T-cell (primary cell): ENCODE measurements at regions not wholly inside any gene's neighbourhood (a gene's known extent, or its start where the extent isn't known, plus 50 kb on each side); places are given as distances from the start of the nearest gene placed in this dataset.

ENCODE experiments used
- ATAC-seq, 4 experiments: fragments of 200-7000 bp in 3 of 4; fragments of 150-1000 bp in 1 of 4; cut with Tn5 transposase; replicated peaks in 1 of 4; 1 replicate in 3 of 4; 2 replicates in 1 of 4; pipeline ENCODE4 v1.10.0; 2021; ENCODE audit warnings: moderate library complexity in 3 of 4, mild to moderate bottlenecking in 2 of 4, moderate number of reproducible peaks in 1 of 4
- CTCF ChIA-PET, 2 donors: fragments of 300-600 bp; sonication (Branson Sonifier 250); formaldehyde crosslinking; loops; one replicate each; lab custom pipeline; 2022; ENCODE audit warnings: antibody characterized with exemption in 2 of 2; lab: Charles Lee
- POLR2A ChIA-PET, 2 donors: fragments of 300-600 bp; sonication (Branson Sonifier 250); formaldehyde crosslinking; loops; one replicate each; lab custom pipeline; 2022; ENCODE audit warnings: antibody characterized with exemption in 2 of 2; lab: Charles Lee
- DNase-seq, 35 experiments: peaks; one replicate each; pipeline versions ENCODE4 v3.0.0 to v3.0.0-alpha.2; 2013 to 2023
- H3K27ac ChIP-seq: one replicate; pipeline ENCODE4 v1.5.1; 2013; ENCODE audit warnings: low read length
- H3K27me3 ChIP-seq, 2 experiments: replicated peaks in 1 of 2; 1 replicate in 1 of 2; 2 replicates in 1 of 2; pipeline versions ENCODE4 v1.6.1 to v1.7.0; 2013; ENCODE audit warnings: low read length in 1 of 2, mixed read lengths in 1 of 2; ENCODE audit not compliant: control insufficient read depth in 2 of 2, insufficient read depth in 2 of 2; ENCODE audit errors: extremely low read depth in 1 of 2
- H3K36me3 ChIP-seq, 2 donors: 1 replicate in 1 of 2; 2 replicates in 1 of 2; pipeline versions ENCODE4 v1.6.1 to v1.7.0; 2013; ENCODE audit warnings: low read length in 1 of 2; ENCODE audit not compliant: control insufficient read depth in 2 of 2, insufficient read depth in 1 of 2; ENCODE audit errors: extremely low read depth in 1 of 2
- H3K4me1 ChIP-seq, 2 experiments: 1 replicate in 1 of 2; 2 replicates in 1 of 2; pipeline versions ENCODE4 v1.6.1 to v1.7.0; 2013; ENCODE audit warnings: low read length in 2 of 2, mixed read lengths in 1 of 2; ENCODE audit not compliant: insufficient read depth in 2 of 2, control insufficient read depth in 1 of 2; ENCODE audit errors: extremely low read depth in 1 of 2
- H3K4me3 ChIP-seq, 2 donors: 1 replicate in 1 of 2; 2 replicates in 1 of 2; pipeline versions ENCODE4 v1.5.1 to v1.7.0; 2013; ENCODE audit warnings: mild to moderate bottlenecking in 2 of 2, low read length in 1 of 2, moderate library complexity in 1 of 2; ENCODE audit not compliant: control insufficient read depth in 1 of 2; ENCODE audit errors: extremely low read depth in 1 of 2
- H3K9me3 ChIP-seq: 2 replicates; pipeline ENCODE4 v1.7.0; 2013
- H3K27ac Mint-ChIP-seq, 2 donors: one replicate each; pipeline ENCODE4 v1.8.0; 2020 to 2021; ENCODE audit warnings: mild to moderate bottlenecking in 2 of 2, mixed read lengths in 2 of 2
- H3K27me3 Mint-ChIP-seq, 2 donors: one replicate each; pipeline ENCODE4 v1.8.0; 2021 to 2022; ENCODE audit warnings: mixed read lengths in 2 of 2
- H3K36me3 Mint-ChIP-seq: one replicate; pipeline ENCODE4 v1.8.0; 2021; ENCODE audit warnings: mixed read lengths
- H3K4me1 Mint-ChIP-seq, 3 donors: one replicate each; pipeline ENCODE4 v1.8.0; 2020 to 2022; ENCODE audit warnings: mixed read lengths in 3 of 3, mild to moderate bottlenecking in 1 of 3
- H3K4me3 Mint-ChIP-seq, 3 donors: one replicate each; pipeline ENCODE4 v1.8.0; 2020 to 2022; ENCODE audit warnings: mild to moderate bottlenecking in 3 of 3, mixed read lengths in 3 of 3, moderate library complexity in 3 of 3
- H3K9me3 Mint-ChIP-seq, 3 donors: one replicate each; pipeline ENCODE4 v1.8.0; 2020 to 2022; ENCODE audit warnings: mixed read lengths in 3 of 3
- WGBS: methylation state at CpG from one replicate; pipeline ENCODE4 v1.1.5; 2013; ENCODE audit warnings: missing lambda C conversion rate; ENCODE audit not compliant: insufficient coverage; 5-methylcytosine and 5-hydroxymethylcytosine counted together

DNA sequence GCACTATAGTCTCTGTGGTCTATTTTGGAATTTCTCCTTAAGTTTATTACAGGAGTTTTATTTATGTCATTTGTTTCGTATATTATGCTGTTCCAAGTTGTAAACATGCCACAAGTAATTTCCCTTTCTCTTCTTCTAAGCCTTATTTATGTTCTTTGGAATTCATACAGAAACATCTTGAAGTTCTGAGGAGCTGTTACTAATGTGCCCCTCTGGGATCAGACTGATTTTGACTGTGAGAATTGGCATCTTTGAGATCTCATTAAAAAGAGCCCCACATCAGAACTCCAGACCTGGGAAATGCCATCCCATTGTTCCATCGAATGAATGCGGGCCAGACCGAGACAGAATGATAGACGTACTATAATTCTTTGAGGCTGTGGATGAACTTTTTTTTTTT, 138.8 kb upstream of the CD180 start:
- peaks cover 4 to 5% of the 10 kb centered on the region in 2 donors for H3K27me3 Mint-ChIP-seq
- no peaks in the 10 kb centered on the region for H3K36me3 ChIP-seq
- no peaks in the 10 kb centered on the region for H3K4me1 ChIP-seq
- no peak overlapping the region for H3K27ac Mint-ChIP-seq
- H3K4me3 Mint-ChIP-seq = no peak overlapping the region
- H3K4me3 ChIP-seq = no peak overlapping the region
- POLR2A ChIA-PET = no interaction called here
- ATAC-seq (no peak), DNase-seq (no peak)
- peaks cover 7 to 9% (median 8%) of the 10 kb centered on the region in 3 donors for H3K9me3 Mint-ChIP-seq
- no peak overlapping the region for H3K27ac ChIP-seq
- no CpG with 5 or more reads among the region's 5 CpGs for WGBS
- no peaks in the 10 kb centered on the region for H3K9me3 ChIP-seq
- CTCF ChIA-PET = no interaction called here
- no peaks in the 10 kb centered on the region for H3K36me3 Mint-ChIP-seq
- no peaks in the 10 kb centered on the region for H3K4me1 Mint-ChIP-seq
- no peaks in the 10 kb centered on the region for H3K27me3 ChIP-seq

DNA sequence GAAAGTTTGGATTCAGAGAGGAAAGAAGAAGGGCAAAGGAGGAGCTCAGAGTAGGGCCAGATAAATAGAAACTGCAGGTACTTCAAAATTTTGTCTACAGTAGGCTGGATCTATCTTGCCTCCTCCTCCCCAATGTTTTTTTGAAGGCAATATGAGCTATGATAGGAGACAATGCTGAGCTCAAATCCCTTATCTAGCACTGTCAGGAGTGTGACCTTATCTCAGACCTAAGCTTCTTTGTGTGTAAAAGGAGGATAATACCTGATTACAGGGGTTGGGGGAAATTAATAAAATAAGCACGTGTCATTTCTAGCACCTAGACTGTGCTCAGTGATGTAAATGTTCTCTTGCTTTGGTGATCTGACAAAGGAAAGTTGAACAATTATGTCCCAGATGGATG, 137.8 kb upstream of the CD180 start:
- no peak for ATAC-seq
- no peak overlapping the region for H3K27ac Mint-ChIP-seq

DNA sequence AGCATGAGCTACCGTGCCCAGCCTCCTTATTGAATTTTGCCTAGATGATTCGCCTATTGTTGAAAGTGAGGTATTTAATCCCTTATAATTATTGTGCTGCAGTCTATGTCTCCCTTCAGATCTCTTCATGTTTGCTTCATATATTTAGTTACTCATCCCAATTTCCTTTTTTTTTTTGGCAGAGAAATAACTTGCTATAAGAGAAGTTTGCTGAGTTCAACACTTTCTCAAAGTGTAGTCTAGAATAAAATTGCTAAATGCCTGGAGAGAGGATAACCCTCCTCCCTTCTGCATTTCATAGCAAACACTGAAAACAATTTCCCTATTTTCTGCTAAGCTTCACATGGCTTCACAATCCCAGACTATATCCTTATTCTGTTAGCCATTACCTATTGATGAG, 136.6 kb upstream of the CD180 start:
- peaks cover 0 to 1% of the 10 kb centered on the region in 2 donors for H3K27me3 Mint-ChIP-seq
- CTCF ChIA-PET = no interaction called here
- H3K27ac Mint-ChIP-seq = no peak overlapping the region
- H3K36me3 ChIP-seq = no peaks in the 10 kb centered on the region
- no peaks in the 10 kb centered on the region for H3K36me3 Mint-ChIP-seq
- no peaks in the 10 kb centered on the region for H3K27me3 ChIP-seq
- peaks cover 7 to 10% (median 8%) of the 10 kb centered on the region in 3 donors for H3K9me3 Mint-ChIP-seq
- no peak overlapping the region for H3K4me3 Mint-ChIP-seq
- POLR2A ChIA-PET = no interaction called here
- DNase-seq (no peak), ATAC-seq (no peak)
- H3K27ac ChIP-seq = no peak overlapping the region
- H3K4me1 ChIP-seq = no peaks in the 10 kb centered on the region
- WGBS = no CpG with 5 or more reads among the region's 2 CpGs
- no peaks in the 10 kb centered on the region for H3K9me3 ChIP-seq
- no peaks in the 10 kb centered on the region for H3K4me1 Mint-ChIP-seq
- H3K4me3 ChIP-seq = no peak overlapping the region

More for the DNA sequence above, 137.8 kb upstream of the CD180 start:
- no peaks in the 10 kb centered on the region for H3K36me3 Mint-ChIP-seq
- ChIA-PET CTCF (no interaction called here), POLR2A (no interaction called here)
- H3K4me1 Mint-ChIP-seq = no peaks in the 10 kb centered on the region
- 100% methylated on average over 1 of the region's 1 CpG for WGBS
- no peak for DNase-seq
- no peaks in the 10 kb centered on the region for H3K9me3 ChIP-seq
- no peak overlapping the region for H3K27ac ChIP-seq
- H3K4me3 ChIP-seq = no peak overlapping the region
- no peaks in the 10 kb centered on the region for H3K4me1 ChIP-seq
- H3K27me3 ChIP-seq = no peaks in the 10 kb centered on the region
- H3K9me3 Mint-ChIP-seq = peaks cover 7 to 10% (median 8%) of the 10 kb centered on the region in 3 donors
- H3K27me3 Mint-ChIP-seq = peaks cover 1 to 2% of the 10 kb centered on the region in 2 donors
- H3K36me3 ChIP-seq = no peaks in the 10 kb centered on the region
- no peak overlapping the region for H3K4me3 Mint-ChIP-seq

DNA sequence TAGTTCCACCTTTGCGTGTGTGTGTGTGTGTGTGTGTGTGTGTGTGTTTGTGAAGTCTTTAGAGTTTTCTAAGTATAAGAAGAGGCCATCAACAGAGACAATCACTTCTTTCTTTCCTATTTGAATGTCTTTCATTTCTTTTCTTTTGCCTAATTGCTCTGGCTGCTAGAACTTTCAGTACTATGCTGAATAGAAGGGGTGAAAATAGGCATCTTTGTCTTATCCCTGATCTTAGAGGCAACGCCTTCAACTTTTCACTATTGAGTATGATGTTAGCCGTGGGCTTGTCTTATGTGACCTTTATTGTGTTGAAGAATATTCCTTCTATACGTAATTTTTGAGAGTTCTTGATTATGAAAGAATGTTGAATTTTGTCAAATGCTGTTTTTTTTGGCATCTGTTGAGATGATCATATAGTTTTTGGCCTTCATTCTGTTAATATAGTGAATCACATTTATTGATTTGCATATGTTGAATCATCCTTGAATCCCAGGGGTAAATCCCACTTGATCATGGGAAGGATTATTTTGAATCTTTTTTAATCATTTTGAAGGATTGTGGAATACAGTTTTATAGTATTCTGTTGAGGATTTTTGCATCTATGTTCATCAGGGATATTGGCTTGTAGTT, 134.8 kb upstream of the CD180 start:
- no peaks in the 10 kb centered on the region for H3K36me3 Mint-ChIP-seq
- no peak for DNase-seq
- Histone ChIP-seq H3K4me3 (no peak overlapping the region), H3K27ac (no peak overlapping the region), H3K36me3 (no peaks in the 10 kb centered on the region), H3K27me3 (no peaks in the 10 kb centered on the region), H3K4me1 (no peaks in the 10 kb centered on the region), H3K9me3 (no peaks in the 10 kb centered on the region)
- peaks cover 0 to 1% of the 10 kb centered on the region in 2 donors for H3K27me3 Mint-ChIP-seq
- POLR2A ChIA-PET = interaction anchor here in 1 of 2 donors (0.6 kb wide), 1 partner anchor 94 kb away, joined by 3 read pairs; no protein-coding TSS in a partner anchor
- H3K4me1 Mint-ChIP-seq = no peaks in the 10 kb centered on the region
- no peak overlapping the region for H3K27ac Mint-ChIP-seq
- no peak overlapping the region for H3K4me3 Mint-ChIP-seq
- CTCF ChIA-PET = no interaction called here
- peaks cover 7 to 10% (median 8%) of the 10 kb centered on the region in 3 donors for H3K9me3 Mint-ChIP-seq
- WGBS = no CpG with 5 or more reads among the region's 4 CpGs
- ATAC-seq = no peak

DNA sequence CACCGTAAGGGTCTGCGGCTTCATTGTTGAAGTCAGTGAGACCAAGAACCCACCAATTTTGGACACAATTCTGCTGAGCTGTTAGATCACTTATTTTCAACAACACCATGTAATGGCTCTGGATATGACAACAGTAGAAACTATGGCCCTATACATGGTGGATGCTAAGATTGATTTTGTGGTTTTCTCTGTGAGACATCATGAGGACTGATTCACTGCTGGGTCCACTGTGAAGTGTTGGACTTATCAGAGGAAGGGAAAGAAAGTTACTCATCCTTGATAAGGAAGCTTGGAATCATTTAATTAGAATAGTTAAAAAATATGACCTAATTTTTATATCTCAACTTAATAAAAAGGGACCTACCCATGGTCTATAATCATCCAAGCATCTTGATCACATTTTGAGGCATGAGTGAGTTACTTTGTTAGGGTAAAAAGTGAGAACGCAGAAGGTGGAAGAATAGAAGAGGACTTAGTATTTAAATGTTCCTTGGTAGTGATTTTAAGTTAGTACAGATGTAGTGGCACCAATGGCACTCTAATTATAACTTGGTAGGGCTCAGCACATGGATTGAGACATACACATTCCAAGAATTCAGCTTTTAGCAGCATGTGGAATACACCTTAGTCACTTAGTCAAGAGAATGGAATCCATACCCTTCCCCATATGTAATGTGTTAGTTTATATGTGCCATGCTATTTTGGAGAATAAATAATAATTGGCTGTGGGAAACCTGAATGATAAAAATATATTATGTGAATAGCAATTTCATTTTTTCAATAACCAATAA, 123.5 kb upstream of the CD180 start:
- no peaks in the 10 kb centered on the region for H3K36me3 Mint-ChIP-seq
- DNase-seq (no peak), ATAC-seq (no peak)
- H3K27ac Mint-ChIP-seq = no peak overlapping the region
- H3K27me3 ChIP-seq = no peaks in the 10 kb centered on the region
- ChIA-PET CTCF (no interaction called here), POLR2A (no interaction called here)
- H3K4me1 Mint-ChIP-seq = peaks cover 0 to 6% (median 2%) of the 10 kb centered on the region in 3 donors
- WGBS = 100% methylated on average over 2 of the region's 3 CpGs
- H3K9me3 Mint-ChIP-seq = no peaks in the 10 kb centered on the region
- H3K27me3 Mint-ChIP-seq = no peaks in the 10 kb centered on the region
- H3K9me3 ChIP-seq = no peaks in the 10 kb centered on the region
- H3K36me3 ChIP-seq = no peaks in the 10 kb centered on the region
- H3K4me1 ChIP-seq = no peaks in the 10 kb centered on the region
- H3K4me3 ChIP-seq = no peak overlapping the region
- H3K27ac ChIP-seq = no peak overlapping the region
- H3K4me3 Mint-ChIP-seq = no peak overlapping the region

DNA sequence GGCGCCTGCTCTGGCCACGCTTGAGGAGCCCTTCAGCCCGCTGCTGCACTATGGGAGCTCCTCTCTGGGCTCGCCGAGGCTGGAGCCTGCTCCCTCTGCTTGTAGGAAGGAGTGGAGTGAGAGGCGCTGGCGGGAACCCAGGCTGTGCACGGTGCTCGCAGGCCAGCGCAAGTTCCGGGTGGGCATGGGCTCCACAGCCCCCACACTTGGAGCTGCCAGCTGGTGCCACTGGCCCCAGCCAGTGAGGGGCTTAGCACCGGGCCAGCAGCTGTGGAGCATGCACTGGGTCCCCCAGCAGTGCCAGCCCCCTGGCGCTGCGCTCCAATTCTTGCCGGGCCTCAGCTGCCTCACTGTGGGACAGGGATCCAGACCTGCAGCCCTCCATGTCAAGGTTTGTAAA, 122.1 kb upstream of the CD180 start:
- whole genome bisulfite sequencing = 93% methylated on average over 13 of the region's 15 CpGs
- no peaks in the 10 kb centered on the region for H3K9me3 ChIP-seq
- H3K4me1 ChIP-seq = no peaks in the 10 kb centered on the region
- no peaks in the 10 kb centered on the region for H3K36me3 Mint-ChIP-seq
- H3K4me1 Mint-ChIP-seq = peaks cover 0 to 6% (median 2%) of the 10 kb centered on the region in 3 donors
- ATAC-seq (no peak), DNase-seq (no peak)
- no peaks in the 10 kb centered on the region for H3K27me3 ChIP-seq
- no peak overlapping the region for H3K4me3 ChIP-seq
- H3K4me3 Mint-ChIP-seq = no peak overlapping the region
- H3K36me3 ChIP-seq = no peaks in the 10 kb centered on the region
- POLR2A ChIA-PET = no interaction called here
- no peaks in the 10 kb centered on the region for H3K27me3 Mint-ChIP-seq
- H3K27ac Mint-ChIP-seq = no peak overlapping the region
- CTCF ChIA-PET = no interaction called here
- H3K27ac ChIP-seq = no peak overlapping the region
- no peaks in the 10 kb centered on the region for H3K9me3 Mint-ChIP-seq
